ENCODE measurements at regions not wholly inside any gene's neighbourhood (a gene's known extent, or its start where the extent isn't known, plus 50 kb on each side); places are given as distances from the start of the nearest gene placed in this dataset.

- TF ChIP-seq POLR2A (IDR thresholded peaks at IDR 0.05) (no peak), CTCF (IDR thresholded peaks at IDR 0.05) (no peak)
Observed at GRCh38 chr17:77466596-77467223, 325.9 kb downstream of the SEC14L1 start.

Measured in upper lobe of left lung (tissue), 4 donors.